ENCODE measurements at regions not wholly inside any gene's neighbourhood (a gene's known extent, or its start where the extent isn't known, plus 50 kb on each side); places are given as distances from the start of the nearest gene placed in this dataset.

- no peaks in the 10 kb centered on the region for H3K9me3 Mint-ChIP-seq
- no peaks in the 10 kb centered on the region for H3K27me3 Mint-ChIP-seq (ENCODE audit: low read depth)
- H3K4me3 Mint-ChIP-seq = no peak overlapping the region
- no peak for TF ChIP-seq CTCF (IDR thresholded peaks at IDR 0.05; ENCODE audit: unreplicated experiment)
- no peak for DNase-seq (ENCODE audit: low spot score in 2 of 2, unreplicated experiment in 2 of 2)
- H3K36me3 Mint-ChIP-seq = no peaks in the 10 kb centered on the region
- peaks cover 55% of the 10 kb centered on the region for H3K4me1 Mint-ChIP-seq
- peak overlapping the region; percentile 78 for H3K27ac Mint-ChIP-seq
These were observed 341.8 kb downstream of the NFIB start for GRCh38 chr9:13971966-13972655.

- Mint-ChIP-seq H3K4me3 (no peak overlapping the region), H3K27ac (peak overlapping the region; percentile 68), H3K27me3 (ENCODE audit: low read depth) (no peaks in the 10 kb centered on the region), H3K9me3 (no peaks in the 10 kb centered on the region), H3K4me1 (peaks cover 54% of the 10 kb centered on the region), H3K36me3 (no peaks in the 10 kb centered on the region)
- DNase-seq (ENCODE audit: low spot score in 2 of 2, unreplicated experiment in 2 of 2) = no peak
- no peak for TF ChIP-seq CTCF (IDR thresholded peaks at IDR 0.05; ENCODE audit: unreplicated experiment)
These were observed 342.5 kb downstream of the NFIB start for GRCh38 chr9:13971415-13971814.

- H3K4me3 Mint-ChIP-seq = no peak overlapping the region
These were observed 343.5 kb downstream of the NFIB start for GRCh38 chr9:13970426-13970825.

GRCh38 chr9:13970018-13970417 lies 343.9 kb downstream of the NFIB start:
- no peak overlapping the region for H3K27ac Mint-ChIP-seq
- H3K9me3 Mint-ChIP-seq = no peaks in the 10 kb centered on the region
- H3K36me3 Mint-ChIP-seq = no peaks in the 10 kb centered on the region
- DNase-seq (ENCODE audit: low spot score in 2 of 2, unreplicated experiment in 2 of 2) = no peak
- H3K4me1 Mint-ChIP-seq = peaks cover 45% of the 10 kb centered on the region
- no peak overlapping the region for H3K4me3 Mint-ChIP-seq
- no peaks in the 10 kb centered on the region for H3K27me3 Mint-ChIP-seq (ENCODE audit: low read depth)
- no peak for TF ChIP-seq CTCF (IDR thresholded peaks at IDR 0.05; ENCODE audit: unreplicated experiment)

More at GRCh38 chr9:13970426-13970825, 343.5 kb downstream of the NFIB start:
- no peak for DNase-seq (ENCODE audit: low spot score in 2 of 2, unreplicated experiment in 2 of 2)
- no peak for TF ChIP-seq CTCF (IDR thresholded peaks at IDR 0.05; ENCODE audit: unreplicated experiment)
- no peaks in the 10 kb centered on the region for H3K9me3 Mint-ChIP-seq
- no peaks in the 10 kb centered on the region for H3K36me3 Mint-ChIP-seq
- peaks cover 47% of the 10 kb centered on the region for H3K4me1 Mint-ChIP-seq
- H3K27ac Mint-ChIP-seq = peak overlapping the region; percentile 10
- no peaks in the 10 kb centered on the region for H3K27me3 Mint-ChIP-seq (ENCODE audit: low read depth)

- H3K4me3 Mint-ChIP-seq = no peak overlapping the region
- TF ChIP-seq CTCF (IDR thresholded peaks at IDR 0.05; ENCODE audit: unreplicated experiment) = no peak
- no peak for DNase-seq (ENCODE audit: low spot score in 2 of 2, unreplicated experiment in 2 of 2)
- no peaks in the 10 kb centered on the region for H3K9me3 Mint-ChIP-seq
- peak overlapping the region; percentile 90 for H3K27ac Mint-ChIP-seq
- H3K27me3 Mint-ChIP-seq (ENCODE audit: low read depth) = no peaks in the 10 kb centered on the region
- H3K36me3 Mint-ChIP-seq = no peaks in the 10 kb centered on the region
- peaks cover 49% of the 10 kb centered on the region for H3K4me1 Mint-ChIP-seq
These were observed 346.5 kb downstream of the NFIB start for GRCh38 chr9:13967438-13967837.
